Spleen (tissue), 11 donors: ENCODE measurements at regions not wholly inside any gene's neighbourhood (a gene's known extent, or its start where the extent isn't known, plus 50 kb on each side); places are given as distances from the start of the nearest gene placed in this dataset.

ENCODE experiments used
- DNase-seq: peaks from one replicate; pipeline ENCODE4 v3.0.0-alpha.2; 2020
- H3K27ac ChIP-seq, 8 donors: fragments of 200-600 bp; sonication (generic) in 7 of 8; 1 replicate in 4 of 8; 2 replicates in 4 of 8; pipeline versions ENCODE4 v1.5.0 to v1.8.0; 2016 to 2021; ENCODE audit warnings: inconsistent platforms in 4 of 8, mild to moderate bottlenecking in 4 of 8, moderate library complexity in 1 of 8
- H3K27me3 ChIP-seq, 7 donors: fragments of 200-600 bp; sonication (generic) in 6 of 7; replicated peaks in 1 of 7; 1 replicate in 4 of 7; 2 replicates in 3 of 7; pipeline versions ENCODE4 v1.5.0 to v1.8.0; 2016 to 2021; ENCODE audit warnings: inconsistent platforms in 3 of 7, mild to moderate bottlenecking in 1 of 7
- H3K36me3 ChIP-seq, 6 donors: fragments of 200-600 bp; sonication (generic) in 5 of 6; 1 replicate in 4 of 6; 2 replicates in 2 of 6; pipeline versions ENCODE4 v1.5.0 to v1.8.0; 2016 to 2021; ENCODE audit warnings: inconsistent platforms in 2 of 6
- H3K4me1 ChIP-seq, 6 donors: fragments of 200-600 bp; sonication (generic) in 5 of 6; 1 replicate in 3 of 6; 2 replicates in 3 of 6; pipeline versions ENCODE4 v1.5.0 to v1.8.0; 2016 to 2021; ENCODE audit warnings: inconsistent platforms in 3 of 6
- H3K4me3 ChIP-seq, 8 donors: fragments of 200-600 bp; sonication (generic) in 7 of 8; 1 replicate in 4 of 8; 2 replicates in 4 of 8; pipeline versions ENCODE4 v1.5.0 to v1.8.0; 2016 to 2021; ENCODE audit warnings: inconsistent platforms in 4 of 8, mild to moderate bottlenecking in 4 of 8, moderate library complexity in 2 of 8
- H3K9me3 ChIP-seq, 8 donors: fragments of 200-600 bp; sonication (generic) in 7 of 8; 1 replicate in 4 of 8; 2 replicates in 4 of 8; pipeline versions ENCODE4 v1.5.0 to v1.8.0; 2016 to 2021; ENCODE audit warnings: inconsistent platforms in 4 of 8
- POLR2A ChIP-seq, 3 donors: fragments of 450-650 bp; IDR thresholded peaks; one replicate each; pipeline ENCODE4 v1.5.1; 2017; ENCODE audit warnings: antibody characterized with exemption in 3 of 3, mild to moderate bottlenecking in 1 of 3
- POLR2AphosphoS5 ChIP-seq, 3 donors: sonication (generic); formaldehyde crosslinking; IDR thresholded peaks; one replicate each; pipeline ENCODE4 v1.5.1; 2017; ENCODE audit warnings: antibody characterized with exemption in 3 of 3
- WGBS, 5 donors: extraction: QIAGEN DNeasy Blood & Tissue Kit in 3 of 5; methylation state at CpG; one replicate each; pipeline versions ENCODE4 v1.1.5 to v1.1.7; 2013 to 2018; 5-methylcytosine and 5-hydroxymethylcytosine counted together
- intact Hi-C: fragments of 100-400 bp; cut with DNase I; formaldehyde crosslinking; loops from one replicate; pipeline ENCODE4 v1.15.0; 2023; ENCODE audit warnings: low total_unique reads
- TF ChIP-seq, protein P1 (sequence below), 11 experiments: fragments of 200-600 bp in 7 of 11; fragments of 450-650 bp in 4 of 11; sonication (generic) in 4 of 11; IDR thresholded peaks in 8 of 11; conservative IDR thresholded peaks in 3 of 11; 1 replicate in 7 of 11; 2 replicates in 4 of 11; pipeline versions ENCODE4 v1.4.0 to v1.8.0; 2016 to 2021; ENCODE audit warnings: antibody characterized with exemption in 11 of 11, inconsistent platforms in 4 of 11, mild to moderate bottlenecking in 1 of 11
- donor health status: healthy with polysubstance abuse.
- donor health status: DM: no; HTN: no; CAD: no; lungs with moderate emphysema.
- donor health status: DM: no; HTN: no; CAD: no.
- donor health status: Bipolar disorder and iron deficiency.
- donor health status: healthy.
- donor health status: DM: no; HTN: no; CAD: no.
- donor health status: DM: yes; HTN: yes; CAD: no.

- Histone ChIP-seq H3K27ac (no peak overlapping the region), H3K36me3 (no peaks in the 10 kb centered on the region), H3K27me3 (no peaks in the 10 kb centered on the region), H3K4me3 (no peak overlapping the region), H3K9me3 (peaks cover 0 to 5% (median 0%) of the 10 kb centered on the region in 8 donors), H3K4me1 (no peaks in the 10 kb centered on the region)
- no peak for TF ChIP-seq POLR2A (IDR thresholded peaks at IDR 0.05)
- TF ChIP-seq POLR2AphosphoS5 (IDR thresholded peaks at IDR 0.05) = no peak
- TF ChIP-seq, protein P1, sequence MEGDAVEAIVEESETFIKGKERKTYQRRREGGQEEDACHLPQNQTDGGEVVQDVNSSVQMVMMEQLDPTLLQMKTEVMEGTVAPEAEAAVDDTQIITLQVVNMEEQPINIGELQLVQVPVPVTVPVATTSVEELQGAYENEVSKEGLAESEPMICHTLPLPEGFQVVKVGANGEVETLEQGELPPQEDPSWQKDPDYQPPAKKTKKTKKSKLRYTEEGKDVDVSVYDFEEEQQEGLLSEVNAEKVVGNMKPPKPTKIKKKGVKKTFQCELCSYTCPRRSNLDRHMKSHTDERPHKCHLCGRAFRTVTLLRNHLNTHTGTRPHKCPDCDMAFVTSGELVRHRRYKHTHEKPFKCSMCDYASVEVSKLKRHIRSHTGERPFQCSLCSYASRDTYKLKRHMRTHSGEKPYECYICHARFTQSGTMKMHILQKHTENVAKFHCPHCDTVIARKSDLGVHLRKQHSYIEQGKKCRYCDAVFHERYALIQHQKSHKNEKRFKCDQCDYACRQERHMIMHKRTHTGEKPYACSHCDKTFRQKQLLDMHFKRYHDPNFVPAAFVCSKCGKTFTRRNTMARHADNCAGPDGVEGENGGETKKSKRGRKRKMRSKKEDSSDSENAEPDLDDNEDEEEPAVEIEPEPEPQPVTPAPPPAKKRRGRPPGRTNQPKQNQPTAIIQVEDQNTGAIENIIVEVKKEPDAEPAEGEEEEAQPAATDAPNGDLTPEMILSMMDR (IDR thresholded peaks at IDR 0.05 in 8 of 11, conservative IDR thresholded peaks at IDR 0.05 in 3 of 11) = no peak
- DNase-seq = no peak
- intact Hi-C loops = no loop called here
- WGBS, 5 donors = 81 to 90% (median 86%) methylated on average over 6 of the region's 6 CpGs
Observed at GRCh38 chr15:81633889-81634288, 259.9 kb upstream of the TMC3 start.

- WGBS, 5 donors = 63 to 84% (median 79%) methylated on average over 2 of the region's 2 CpGs
- intact Hi-C loops = no loop called here
- H3K36me3 ChIP-seq = no peaks in the 10 kb centered on the region
- H3K27ac ChIP-seq = no peak overlapping the region
- peaks cover 0 to 8% (median 0%) of the 10 kb centered on the region in 7 donors for H3K27me3 ChIP-seq
- H3K4me3 ChIP-seq = no peak overlapping the region
- H3K4me1 ChIP-seq = no peaks in the 10 kb centered on the region
- DNase-seq = no peak
- no peak for TF ChIP-seq POLR2AphosphoS5 (IDR thresholded peaks at IDR 0.05)
- TF ChIP-seq, protein P1 (IDR thresholded peaks at IDR 0.05 in 8 of 11, conservative IDR thresholded peaks at IDR 0.05 in 3 of 11) = no peak
- no peak for TF ChIP-seq POLR2A (IDR thresholded peaks at IDR 0.05)
- H3K9me3 ChIP-seq = peaks cover 0 to 15% (median 8%) of the 10 kb centered on the region in 8 donors
Observed at GRCh38 chr15:81625896-81626295, 251.9 kb upstream of the TMC3 start.

GRCh38 chr15:81619002-81619401 lies 245.0 kb upstream of the TMC3 start:
- H3K9me3 ChIP-seq = peaks cover 0 to 6% (median 0%) of the 10 kb centered on the region in 8 donors
- 79 to 95% (median 88%) methylated on average over 4 of the region's 4 CpGs for WGBS, 5 donors
- intact Hi-C loops = no loop called here
- no peaks in the 10 kb centered on the region for H3K36me3 ChIP-seq
- no peak overlapping the region for H3K4me3 ChIP-seq
- DNase-seq = no peak
- H3K4me1 ChIP-seq = no peaks in the 10 kb centered on the region
- TF ChIP-seq POLR2AphosphoS5 (IDR thresholded peaks at IDR 0.05) (no peak), POLR2A (IDR thresholded peaks at IDR 0.05) (no peak)
- TF ChIP-seq, protein P1 (IDR thresholded peaks at IDR 0.05 in 8 of 11, conservative IDR thresholded peaks at IDR 0.05 in 3 of 11) = no peak
- no peaks in the 10 kb centered on the region for H3K27me3 ChIP-seq
- no peak overlapping the region for H3K27ac ChIP-seq

GRCh38 chr15:81612631-81613030 lies 238.6 kb upstream of the TMC3 start:
- DNase-seq = no peak
- WGBS, 5 donors = 75 to 93% (median 79%) methylated on average over 2 of the region's 2 CpGs
- Histone ChIP-seq H3K27ac (no peak overlapping the region), H3K9me3 (no peaks in the 10 kb centered on the region), H3K4me3 (no peak overlapping the region), H3K4me1 (no peaks in the 10 kb centered on the region), H3K36me3 (no peaks in the 10 kb centered on the region), H3K27me3 (peaks cover 0 to 7% (median 0%) of the 10 kb centered on the region in 7 donors)
- no peak for TF ChIP-seq POLR2A (IDR thresholded peaks at IDR 0.05)
- intact Hi-C loops = no loop called here

- 77 to 88% (median 83%) methylated on average over 4 of the region's 4 CpGs for WGBS, 5 donors
- TF ChIP-seq POLR2A (IDR thresholded peaks at IDR 0.05) (no peak), POLR2AphosphoS5 (IDR thresholded peaks at IDR 0.05) (no peak)
- TF ChIP-seq, protein P1 (IDR thresholded peaks at IDR 0.05 in 8 of 11, conservative IDR thresholded peaks at IDR 0.05 in 3 of 11) = no peak
- Histone ChIP-seq H3K9me3 (no peaks in the 10 kb centered on the region), H3K27ac (no peak overlapping the region), H3K36me3 (no peaks in the 10 kb centered on the region), H3K4me1 (no peaks in the 10 kb centered on the region), H3K27me3 (peaks cover 0 to 7% (median 0%) of the 10 kb centered on the region in 7 donors), H3K4me3 (no peak overlapping the region)
- intact Hi-C loops = no loop called here
- no peak for DNase-seq
Observed at GRCh38 chr15:81611679-81612078, 237.7 kb upstream of the TMC3 start.
